Gastrocnemius medialis (tissue), 4 donors: ENCODE measurements at regions not wholly inside any gene's neighbourhood (a gene's known extent, or its start where the extent isn't known, plus 50 kb on each side); places are given as distances from the start of the nearest gene placed in this dataset.

Source experiments
- ATAC-seq, 2 donors: fragments of 150-250 bp; one replicate each; pipeline ENCODE4 v1.9.1; 2016
- DNase-seq, 2 donors: peaks; one replicate each; pipeline ENCODE4 v3.0.0-alpha.2; 2019
- H3K27ac ChIP-seq, 4 donors: fragments of 200-600 bp; sonication (generic); 1 replicate in 1 of 4; 2 replicates in 3 of 4; pipeline ENCODE4 v1.5.1; 2016 to 2018; ENCODE audit warnings: mild to moderate bottlenecking in 2 of 4, moderate library complexity in 1 of 4
- H3K27me3 ChIP-seq, 3 donors: fragments of 200-600 bp; sonication (generic) in 2 of 3; 1 replicate in 1 of 3; 2 replicates in 2 of 3; pipeline versions ENCODE4 v1.5.1 to v1.6.0; 2016 to 2019; ENCODE audit warnings: mild to moderate bottlenecking in 1 of 3, moderate library complexity in 1 of 3
- H3K36me3 ChIP-seq, 2 donors: fragments of 200-600 bp; sonication (generic) in 1 of 2; one replicate each; pipeline ENCODE4 v1.5.1; 2017 to 2018
- H3K4me1 ChIP-seq, 2 donors: fragments of 200-600 bp; sonication (generic) in 1 of 2; one replicate each; pipeline ENCODE4 v1.5.1; 2016 to 2017; ENCODE audit warnings: mild to moderate bottlenecking in 2 of 2
- H3K4me3 ChIP-seq, 4 donors: fragments of 200-600 bp; sonication (generic) in 3 of 4; 1 replicate in 1 of 4; 2 replicates in 3 of 4; pipeline ENCODE4 v1.5.1; 2016 to 2019; ENCODE audit warnings: mild to moderate bottlenecking in 2 of 4
- H3K9me3 ChIP-seq, 3 donors: fragments of 200-600 bp; sonication (generic) in 2 of 3; 1 replicate in 1 of 3; 2 replicates in 2 of 3; pipeline ENCODE4 v1.5.1; 2016 to 2019
- POLR2A ChIP-seq, 2 donors: fragments of 450-650 bp; IDR thresholded peaks; one replicate each; pipeline ENCODE4 v1.6.1; 2017; ENCODE audit warnings: antibody characterized with exemption in 2 of 2, mild to moderate bottlenecking in 2 of 2, moderate library complexity in 2 of 2
- in situ Hi-C, 4 donors: fragments of 200-750 bp; cut with MboI; loops; one replicate each; pipeline versions ENCODE4 v1.15.0 to v1.8.0; 2017; ENCODE audit warnings: low sequenced_read_pairs in 4 of 4
- intact Hi-C: fragments of 100-400 bp; cut with DNase I; formaldehyde crosslinking; loops from one replicate; pipeline ENCODE4 v1.15.1; 2023; ENCODE audit warnings: low total_unique reads
- TF ChIP-seq, protein P1 (sequence below), 5 experiments: fragments of 450-650 bp in 3 of 5; fragments of 200-600 bp in 2 of 5; sonication (generic) in 2 of 5; IDR thresholded peaks in 4 of 5; conservative IDR thresholded peaks in 1 of 5; 1 replicate in 4 of 5; 2 replicates in 1 of 5; pipeline ENCODE4 v1.5.1; 2016 to 2019; ENCODE audit warnings: antibody characterized with exemption in 5 of 5, mild to moderate bottlenecking in 3 of 5, moderate library complexity in 3 of 5

DNA sequence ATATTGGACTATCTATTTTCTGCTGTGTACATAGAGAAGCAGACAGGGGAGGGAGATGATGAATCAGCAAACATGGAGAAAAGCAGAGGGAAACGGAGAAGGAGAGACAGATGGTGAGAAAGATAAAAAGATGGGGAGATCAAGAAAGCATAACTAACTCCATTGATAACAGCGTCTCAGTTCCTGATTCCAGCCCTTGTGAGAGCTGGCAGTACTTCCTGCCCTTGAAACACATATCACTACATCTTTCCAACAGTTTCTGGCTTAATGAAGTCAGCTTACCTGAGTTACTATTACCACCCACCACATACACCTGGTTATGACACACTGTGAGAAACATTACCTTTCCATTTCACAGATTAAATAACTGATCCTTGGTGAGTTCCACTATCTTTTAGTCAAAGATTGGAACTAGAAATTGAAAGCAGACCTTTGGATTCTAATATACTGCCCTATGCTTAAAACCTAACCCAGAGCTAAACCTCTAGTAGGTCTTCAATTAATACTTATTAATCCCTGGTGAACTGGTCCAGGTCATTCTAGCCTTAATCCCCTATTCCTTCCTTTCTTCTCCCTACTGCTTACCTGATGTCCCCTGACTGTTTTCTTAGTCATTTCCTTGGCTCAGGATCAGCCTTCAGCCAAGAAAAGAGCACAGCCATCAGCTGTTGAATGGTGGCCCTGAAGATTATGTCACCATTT lies 346.6 kb upstream of the CCL2 start:
- no peaks in the 10 kb centered on the region for H3K27me3 ChIP-seq
- DNase-seq (no peak), ATAC-seq (no peak)
- no peaks in the 10 kb centered on the region for H3K9me3 ChIP-seq
- in situ Hi-C loops = no loop called here
- H3K27ac ChIP-seq = no peak overlapping the region
- H3K4me3 ChIP-seq = no peak overlapping the region
- TF ChIP-seq, protein P1, sequence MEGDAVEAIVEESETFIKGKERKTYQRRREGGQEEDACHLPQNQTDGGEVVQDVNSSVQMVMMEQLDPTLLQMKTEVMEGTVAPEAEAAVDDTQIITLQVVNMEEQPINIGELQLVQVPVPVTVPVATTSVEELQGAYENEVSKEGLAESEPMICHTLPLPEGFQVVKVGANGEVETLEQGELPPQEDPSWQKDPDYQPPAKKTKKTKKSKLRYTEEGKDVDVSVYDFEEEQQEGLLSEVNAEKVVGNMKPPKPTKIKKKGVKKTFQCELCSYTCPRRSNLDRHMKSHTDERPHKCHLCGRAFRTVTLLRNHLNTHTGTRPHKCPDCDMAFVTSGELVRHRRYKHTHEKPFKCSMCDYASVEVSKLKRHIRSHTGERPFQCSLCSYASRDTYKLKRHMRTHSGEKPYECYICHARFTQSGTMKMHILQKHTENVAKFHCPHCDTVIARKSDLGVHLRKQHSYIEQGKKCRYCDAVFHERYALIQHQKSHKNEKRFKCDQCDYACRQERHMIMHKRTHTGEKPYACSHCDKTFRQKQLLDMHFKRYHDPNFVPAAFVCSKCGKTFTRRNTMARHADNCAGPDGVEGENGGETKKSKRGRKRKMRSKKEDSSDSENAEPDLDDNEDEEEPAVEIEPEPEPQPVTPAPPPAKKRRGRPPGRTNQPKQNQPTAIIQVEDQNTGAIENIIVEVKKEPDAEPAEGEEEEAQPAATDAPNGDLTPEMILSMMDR (IDR thresholded peaks at IDR 0.05 in 4 of 5, conservative IDR thresholded peaks at IDR 0.05 in 1 of 5) = no peak
- no peak for TF ChIP-seq POLR2A (IDR thresholded peaks at IDR 0.05)
- no peaks in the 10 kb centered on the region for H3K36me3 ChIP-seq
- intact Hi-C loops = no loop called here
- no peaks in the 10 kb centered on the region for H3K4me1 ChIP-seq

DNA sequence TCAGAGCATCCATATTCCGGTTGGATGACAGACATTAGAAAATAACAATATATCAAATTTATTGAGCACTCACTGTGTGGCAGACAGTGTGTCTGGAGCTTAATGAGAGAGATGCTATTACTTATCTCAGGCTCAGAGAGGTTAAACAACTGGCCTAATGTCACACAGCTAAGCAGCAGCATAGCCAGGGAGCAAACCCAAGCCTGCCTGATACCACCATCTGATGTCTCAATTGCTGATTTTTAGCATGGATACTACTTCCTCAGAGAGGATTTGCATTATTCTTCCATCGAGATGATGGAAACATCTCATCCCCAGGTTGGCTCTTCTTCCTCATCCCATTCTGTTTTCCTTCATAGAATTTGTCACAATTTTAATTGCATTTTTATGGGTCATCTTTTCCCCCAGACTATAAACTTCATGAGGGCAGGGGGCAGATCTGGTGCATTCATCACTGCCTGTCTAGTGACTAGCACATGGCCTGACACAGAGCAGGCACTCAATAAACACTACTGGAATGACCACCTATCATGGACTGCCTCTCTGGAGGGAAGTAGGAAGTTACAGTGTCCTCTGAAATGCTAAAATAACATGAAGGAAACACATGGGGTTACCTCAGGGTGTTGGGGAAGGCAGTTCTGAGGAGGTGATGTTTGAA lies 344.8 kb upstream of the CCL2 start:
- Histone ChIP-seq H3K27ac (no peak overlapping the region), H3K36me3 (no peaks in the 10 kb centered on the region), H3K4me1 (no peaks in the 10 kb centered on the region), H3K9me3 (no peaks in the 10 kb centered on the region), H3K27me3 (no peaks in the 10 kb centered on the region), H3K4me3 (no peak overlapping the region)
- TF ChIP-seq POLR2A (IDR thresholded peaks at IDR 0.05) = no peak
- TF ChIP-seq, protein P1 (IDR thresholded peaks at IDR 0.05 in 4 of 5, conservative IDR thresholded peaks at IDR 0.05 in 1 of 5) = no peak
- in situ Hi-C loops (no loop called here), intact Hi-C loops (no loop called here)
- no peak for DNase-seq
- no peak for ATAC-seq

DNA sequence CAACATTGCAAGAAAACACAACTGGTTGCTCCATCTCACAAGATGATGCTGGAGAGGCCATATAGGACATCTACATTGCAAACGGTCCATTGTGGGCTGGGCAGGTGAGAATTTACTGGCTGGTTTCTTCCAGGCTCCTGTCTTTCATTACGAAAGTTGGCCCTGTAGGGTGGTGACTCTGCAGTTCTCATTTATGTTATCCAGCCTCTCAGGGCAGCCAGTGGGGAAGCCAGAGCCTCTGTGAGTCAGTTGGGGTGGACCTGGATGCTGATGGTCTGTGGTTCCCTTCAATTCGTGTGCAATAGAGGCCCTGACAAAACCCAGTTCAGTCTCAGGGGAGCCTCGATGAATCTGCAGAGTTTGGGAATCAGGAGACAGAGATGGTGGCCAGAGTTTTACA lies 341.0 kb upstream of the CCL2 start:
- intact Hi-C loops (no loop called here), in situ Hi-C loops (no loop called here)
- ATAC-seq (no peak), DNase-seq (no peak)
- Histone ChIP-seq H3K36me3 (no peaks in the 10 kb centered on the region), H3K4me3 (no peak overlapping the region), H3K27me3 (no peaks in the 10 kb centered on the region), H3K9me3 (no peaks in the 10 kb centered on the region), H3K4me1 (no peaks in the 10 kb centered on the region), H3K27ac (no peak overlapping the region)
- no peak for TF ChIP-seq POLR2A (IDR thresholded peaks at IDR 0.05)
- TF ChIP-seq, protein P1 (IDR thresholded peaks at IDR 0.05 in 4 of 5, conservative IDR thresholded peaks at IDR 0.05 in 1 of 5) = no peak

DNA sequence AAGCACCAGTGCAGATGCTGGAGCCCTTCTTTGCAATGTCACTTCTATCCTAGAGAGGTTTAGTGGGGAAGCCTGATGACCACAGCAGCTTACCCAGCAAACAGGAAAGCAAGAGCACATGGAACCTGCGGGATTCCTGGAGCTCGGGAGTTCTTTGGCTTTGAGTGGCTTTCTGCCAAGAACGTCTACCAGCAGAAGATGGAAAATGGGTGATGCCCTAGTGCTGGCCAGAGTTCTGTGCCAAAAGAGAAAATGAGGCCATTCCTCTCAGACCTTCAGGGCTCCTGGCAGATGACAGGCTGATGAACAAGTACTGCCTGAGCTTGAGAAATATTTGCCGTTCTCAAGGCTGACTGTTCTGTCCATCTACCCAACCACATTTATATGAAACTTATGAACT lies 332.1 kb upstream of the CCL2 start:
- TF ChIP-seq, protein P1 (IDR thresholded peaks at IDR 0.05 in 4 of 5, conservative IDR thresholded peaks at IDR 0.05 in 1 of 5) = no peak
- no peak for TF ChIP-seq POLR2A (IDR thresholded peaks at IDR 0.05)
- in situ Hi-C loops (no loop called here), intact Hi-C loops (no loop called here)

More for the DNA sequence above, 332.1 kb upstream of the CCL2 start:
- H3K27ac ChIP-seq = no peak overlapping the region
- H3K36me3 ChIP-seq = no peaks in the 10 kb centered on the region
- H3K9me3 ChIP-seq = no peaks in the 10 kb centered on the region
- DNase-seq (no peak), ATAC-seq (no peak)
- H3K4me1 ChIP-seq = no peaks in the 10 kb centered on the region
- H3K4me3 ChIP-seq = no peak overlapping the region
- no peaks in the 10 kb centered on the region for H3K27me3 ChIP-seq
